ENCODE measurements at regions not wholly inside any gene's neighbourhood (a gene's known extent, or its start where the extent isn't known, plus 50 kb on each side); places are given as distances from the start of the nearest gene placed in this dataset.
A peak's percentile ranks its signal among the peaks of the same experiment; 100 is the strongest.

DNA sequence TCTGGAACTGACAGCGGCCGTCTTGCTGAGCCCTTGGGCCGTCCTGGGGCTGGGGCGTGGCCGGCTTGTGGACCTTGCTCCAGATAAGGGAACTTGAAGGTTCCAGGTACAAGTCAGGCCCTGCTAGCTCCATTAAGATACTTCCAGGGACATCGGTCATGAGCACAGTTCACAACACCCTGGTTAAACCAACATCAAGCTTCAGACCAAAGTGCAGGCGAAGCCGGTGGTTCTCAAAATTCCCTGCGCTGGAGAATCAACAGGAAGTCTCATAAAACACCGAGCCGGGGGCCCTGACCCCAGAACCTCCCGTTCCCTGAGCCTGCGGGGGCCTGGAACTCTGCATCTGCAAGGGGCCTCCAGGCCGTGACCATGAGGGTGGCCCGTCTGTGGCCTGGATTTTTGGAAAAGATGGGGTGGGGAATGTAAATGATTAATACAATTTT is 1043.8 kb downstream of the BRD1 start:
- Histone ChIP-seq H3K4me2 (ENCODE audit: low read length) (no peak overlapping the region), H3K9ac (ENCODE audit: low read length) (no peak overlapping the region), H3K9me2 (ENCODE audit: insufficient read depth) (no peaks in the 10 kb centered on the region), H3K4me3 (replicated peaks in 1 of 2; ENCODE audit: low read depth in 1 of 2, low read length in 2 of 2) (no peak overlapping the region), H3K27ac (ENCODE audit: low read depth, low read length) (no peak overlapping the region), H4K20me1 (ENCODE audit: insufficient read depth) (no peaks in the 10 kb centered on the region), H3K27me3 (ENCODE audit: insufficient read depth, low read length) (no peaks in the 10 kb centered on the region), H2AFZ (ENCODE audit: low read depth, low read length, poor library complexity, severe bottlenecking) (no peak overlapping the region), H3K4me1 (ENCODE audit: control insufficient read depth in 1 of 2, insufficient read depth in 2 of 2, low read length in 2 of 2) (no peaks in the 10 kb centered on the region), H3K36me3 (ENCODE audit: control insufficient read depth in 1 of 2, insufficient read depth in 2 of 2, low read length in 2 of 2) (no peaks in the 10 kb centered on the region), H3K9me3 (ENCODE audit: control insufficient read depth in 1 of 2, insufficient read depth in 1 of 2, low read depth in 1 of 2, low read length in 2 of 2) (no peaks in the 10 kb centered on the region; a peak in 2 of 4 replicates), H3K79me2 (ENCODE audit: insufficient read depth, low read length) (no peaks in the 10 kb centered on the region)
- ATAC-seq (no peak), DNase-seq (ENCODE audit: low read depth, low spot score) (no peak)
- RAD21 ChIA-PET (ENCODE audit: low non-redundant PET in 1 of 2, low total read pairs in 2 of 2, uncharacterized antibody in 2 of 2, unreplicated experiment in 2 of 2), result no interaction called here
- intact Hi-C loops (cut with micrococcal nuclease), result no loop called here
- TF ChIP-seq, protein P1, sequence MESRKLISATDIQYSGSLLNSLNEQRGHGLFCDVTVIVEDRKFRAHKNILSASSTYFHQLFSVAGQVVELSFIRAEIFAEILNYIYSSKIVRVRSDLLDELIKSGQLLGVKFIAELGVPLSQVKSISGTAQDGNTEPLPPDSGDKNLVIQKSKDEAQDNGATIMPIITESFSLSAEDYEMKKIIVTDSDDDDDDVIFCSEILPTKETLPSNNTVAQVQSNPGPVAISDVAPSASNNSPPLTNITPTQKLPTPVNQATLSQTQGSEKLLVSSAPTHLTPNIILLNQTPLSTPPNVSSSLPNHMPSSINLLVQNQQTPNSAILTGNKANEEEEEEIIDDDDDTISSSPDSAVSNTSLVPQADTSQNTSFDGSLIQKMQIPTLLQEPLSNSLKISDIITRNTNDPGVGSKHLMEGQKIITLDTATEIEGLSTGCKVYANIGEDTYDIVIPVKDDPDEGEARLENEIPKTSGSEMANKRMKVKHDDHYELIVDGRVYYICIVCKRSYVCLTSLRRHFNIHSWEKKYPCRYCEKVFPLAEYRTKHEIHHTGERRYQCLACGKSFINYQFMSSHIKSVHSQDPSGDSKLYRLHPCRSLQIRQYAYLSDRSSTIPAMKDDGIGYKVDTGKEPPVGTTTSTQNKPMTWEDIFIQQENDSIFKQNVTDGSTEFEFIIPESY (IDR thresholded peaks at IDR 0.05; ENCODE audit: extremely low read depth, insufficient replicate concordance, low read length), result no peak
- TF ChIP-seq FOSL1 (IDR thresholded peaks at IDR 0.05; ENCODE audit: low read depth) (no peak), CEBPB (IDR thresholded peaks at IDR 0.05; ENCODE audit: low read depth) (no peak)
- no TSS peak for BruUV-seq (replicated peaks)
- POLR2A ChIA-PET, result no interaction called here
- CTCF ChIA-PET, result interaction anchor here (0.9 to 1.5 kb wide), 4 partner anchors 14 to 521 kb away, joined by 3 to 10 read pairs (median 4); no protein-coding TSS in a partner anchor

DNA sequence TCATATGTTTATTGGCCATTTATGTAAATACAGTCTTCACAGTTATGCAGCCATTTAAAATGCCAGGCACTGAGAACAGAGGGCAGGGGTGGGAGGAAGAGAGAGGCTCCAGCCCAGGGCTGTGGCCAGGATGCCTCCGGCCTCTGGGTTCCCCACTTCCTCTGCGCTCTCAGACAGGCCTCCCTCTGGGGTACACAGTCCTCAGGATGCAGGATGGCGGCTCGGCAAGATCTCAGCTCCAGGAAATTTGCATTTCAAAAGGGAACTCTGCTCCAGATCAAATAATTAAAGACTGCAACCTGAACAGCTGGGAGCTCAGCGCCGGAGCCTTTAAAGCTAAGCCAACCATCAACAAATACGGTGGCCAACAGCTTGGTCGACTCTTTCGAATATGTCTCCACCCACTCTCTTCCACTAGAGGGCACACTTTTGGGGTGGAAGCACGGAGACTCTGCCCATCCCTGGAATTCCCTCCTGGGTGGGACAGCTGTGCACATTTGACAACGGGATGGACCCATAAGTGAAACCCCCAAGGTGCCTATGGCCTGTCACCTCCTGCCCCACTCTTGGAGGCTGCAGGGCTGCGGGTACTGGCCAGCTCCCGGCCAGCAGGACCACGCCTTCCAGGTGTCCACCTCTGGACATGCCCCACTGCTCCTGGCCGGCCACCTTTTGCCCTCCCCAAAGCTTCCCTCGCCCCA is 1044.7 kb downstream of the BRD1 start:
- RAD21 ChIA-PET (ENCODE audit: low non-redundant PET in 1 of 2, low total read pairs in 2 of 2, uncharacterized antibody in 2 of 2, unreplicated experiment in 2 of 2), result no interaction called here
- H3K79me2 ChIP-seq (ENCODE audit: insufficient read depth, low read length), result no peaks in the 10 kb centered on the region
- TF ChIP-seq YY1 (IDR thresholded peaks at IDR 0.05; ENCODE audit: extremely low read depth, insufficient replicate concordance, low read depth, low read length) (no peak), ELF1 (IDR thresholded peaks at IDR 0.05; ENCODE audit: borderline replicate concordance, low read depth) (no peak), RAD21 (IDR thresholded peaks at IDR 0.05; ENCODE audit: low read depth) (peak; percentile 29; the same call in 1 of the 2 replicates), SP1 (IDR thresholded peaks at IDR 0.05; ENCODE audit: low read depth) (no peak)
- TF ChIP-seq, protein P2, sequence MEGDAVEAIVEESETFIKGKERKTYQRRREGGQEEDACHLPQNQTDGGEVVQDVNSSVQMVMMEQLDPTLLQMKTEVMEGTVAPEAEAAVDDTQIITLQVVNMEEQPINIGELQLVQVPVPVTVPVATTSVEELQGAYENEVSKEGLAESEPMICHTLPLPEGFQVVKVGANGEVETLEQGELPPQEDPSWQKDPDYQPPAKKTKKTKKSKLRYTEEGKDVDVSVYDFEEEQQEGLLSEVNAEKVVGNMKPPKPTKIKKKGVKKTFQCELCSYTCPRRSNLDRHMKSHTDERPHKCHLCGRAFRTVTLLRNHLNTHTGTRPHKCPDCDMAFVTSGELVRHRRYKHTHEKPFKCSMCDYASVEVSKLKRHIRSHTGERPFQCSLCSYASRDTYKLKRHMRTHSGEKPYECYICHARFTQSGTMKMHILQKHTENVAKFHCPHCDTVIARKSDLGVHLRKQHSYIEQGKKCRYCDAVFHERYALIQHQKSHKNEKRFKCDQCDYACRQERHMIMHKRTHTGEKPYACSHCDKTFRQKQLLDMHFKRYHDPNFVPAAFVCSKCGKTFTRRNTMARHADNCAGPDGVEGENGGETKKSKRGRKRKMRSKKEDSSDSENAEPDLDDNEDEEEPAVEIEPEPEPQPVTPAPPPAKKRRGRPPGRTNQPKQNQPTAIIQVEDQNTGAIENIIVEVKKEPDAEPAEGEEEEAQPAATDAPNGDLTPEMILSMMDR (IDR thresholded peaks at IDR 0.05 in 2 of 3, conservative IDR thresholded peaks at IDR 0.05 in 1 of 3; ENCODE audit: borderline replicate concordance in 1 of 3, insufficient read depth in 1 of 3, low read depth in 2 of 3, low read length in 2 of 3), result peak; percentile 18 to 61 (median 57); a peak in 4 of 6 replicates
- H3K27me3 ChIP-seq (ENCODE audit: insufficient read depth, low read length), result no peaks in the 10 kb centered on the region
- no peak overlapping the region for H3K4me2 ChIP-seq (ENCODE audit: low read length)
- H3K4me3 ChIP-seq (replicated peaks in 1 of 2; ENCODE audit: low read depth in 1 of 2, low read length in 2 of 2), result no peak overlapping the region
- no peaks in the 10 kb centered on the region for H3K36me3 ChIP-seq (ENCODE audit: control insufficient read depth in 1 of 2, insufficient read depth in 2 of 2, low read length in 2 of 2)
- POLR2A ChIA-PET, result no interaction called here
- H3K4me1 ChIP-seq (ENCODE audit: control insufficient read depth in 1 of 2, insufficient read depth in 2 of 2, low read length in 2 of 2), result no peaks in the 10 kb centered on the region
- BruUV-seq (replicated peaks), result no TSS peak
- DNase-seq (ENCODE audit: low read depth, low spot score), result peak; percentile 7
- no peaks in the 10 kb centered on the region for H4K20me1 ChIP-seq (ENCODE audit: insufficient read depth)
- peak; percentile 75 for ATAC-seq
- no peak overlapping the region for H3K9ac ChIP-seq (ENCODE audit: low read length)
- CTCF ChIA-PET, result interaction anchor here (0.9 to 1.5 kb wide), 6 partner anchors 14 to 942 kb away, joined by 3 to 10 read pairs (median 4); no protein-coding TSS in a partner anchor
- no peaks in the 10 kb centered on the region; a peak in 2 of 4 replicates for H3K9me3 ChIP-seq (ENCODE audit: control insufficient read depth in 1 of 2, insufficient read depth in 1 of 2, low read depth in 1 of 2, low read length in 2 of 2)
- no peaks in the 10 kb centered on the region for H3K9me2 ChIP-seq (ENCODE audit: insufficient read depth)
- intact Hi-C loops (cut with micrococcal nuclease), result no loop called here
- no peak overlapping the region for H3K27ac ChIP-seq (ENCODE audit: low read depth, low read length)
- no peak overlapping the region for H2AFZ ChIP-seq (ENCODE audit: low read depth, low read length, poor library complexity, severe bottlenecking)
